Mesenchymal stem cell (in vitro differentiated cells and primary cell): ENCODE measurements at regions not wholly inside any gene's neighbourhood (a gene's known extent, or its start where the extent isn't known, plus 50 kb on each side); places are given as distances from the start of the nearest gene placed in this dataset.

Source experiments
- DNase-seq: peaks from one replicate; pipeline ENCODE4 v3.0.0-alpha.2; 2013
- H2AFZ ChIP-seq: one replicate; pipeline ENCODE4 v1.6.1; 2013; ENCODE audit warnings: low read depth, mild to moderate bottlenecking, control low read depth, inconsistent platforms, low read length, moderate library complexity
- H2AK5ac ChIP-seq: 2 replicates; pipeline ENCODE4 v1.6.1; 2013; ENCODE audit warnings: low read length, moderate library complexity, mild to moderate bottlenecking, inconsistent platforms; ENCODE audit not compliant: severe bottlenecking
- H2BK120ac ChIP-seq: one replicate; pipeline ENCODE4 v1.6.1; 2013; ENCODE audit warnings: low read depth, mild to moderate bottlenecking, inconsistent platforms, low read length, moderate library complexity
- H2BK12ac ChIP-seq, 2 experiments: one replicate each; pipeline ENCODE4 v1.6.1; 2013; ENCODE audit warnings: inconsistent platforms in 2 of 2, low read length in 2 of 2, mild to moderate bottlenecking in 2 of 2, moderate library complexity in 2 of 2, control low read depth in 1 of 2
- H2BK15ac ChIP-seq: one replicate; pipeline ENCODE4 v1.6.1; 2013; ENCODE audit warnings: mild to moderate bottlenecking, low read depth, inconsistent platforms; ENCODE audit not compliant: poor library complexity, severe bottlenecking
- H2BK5ac ChIP-seq: 2 replicates; pipeline ENCODE4 v1.6.1; 2013; ENCODE audit warnings: low read depth, mild to moderate bottlenecking, low read length, control low read depth, inconsistent platforms; ENCODE audit not compliant: poor library complexity, severe bottlenecking
- H3K14ac ChIP-seq, 2 experiments: one replicate each; pipeline ENCODE4 v1.6.1; 2013; ENCODE audit warnings: inconsistent platforms in 2 of 2, low read length in 2 of 2, control low read depth in 1 of 2, mild to moderate bottlenecking in 1 of 2, moderate library complexity in 1 of 2
- H3K18ac ChIP-seq, 2 experiments: one replicate each; pipeline ENCODE4 v1.6.1; 2013; ENCODE audit warnings: inconsistent platforms in 2 of 2, low read length in 2 of 2, control low read depth in 1 of 2, low read depth in 1 of 2, mild to moderate bottlenecking in 1 of 2
- H3K23ac ChIP-seq, 2 experiments: one replicate each; pipeline ENCODE4 v1.6.1; 2013; ENCODE audit warnings: inconsistent platforms in 2 of 2, low read length in 2 of 2, mild to moderate bottlenecking in 2 of 2, moderate library complexity in 2 of 2, control low read depth in 1 of 2
- H3K27ac ChIP-seq: 2 replicates; pipeline ENCODE4 v1.5.1; 2013; ENCODE audit warnings: mild to moderate bottlenecking, moderate library complexity, low read length, control low read depth, inconsistent platforms; ENCODE audit not compliant: poor library complexity, severe bottlenecking
- H3K27me3 ChIP-seq, 2 experiments: 2 replicates each; pipeline versions ENCODE4 v1.6.1 to v1.7.0; 2013; ENCODE audit warnings: low read length in 2 of 2, mild to moderate bottlenecking in 2 of 2, moderate library complexity in 2 of 2, control low read depth in 1 of 2, inconsistent platforms in 1 of 2; ENCODE audit not compliant: control insufficient read depth in 1 of 2, insufficient read depth in 1 of 2
- H3K36me3 ChIP-seq, 2 experiments: 2 replicates each; pipeline versions ENCODE4 v1.6.1 to v1.7.0; 2013; ENCODE audit warnings: low read length in 2 of 2, control low read depth in 1 of 2, inconsistent platforms in 1 of 2, low read depth in 1 of 2, mild to moderate bottlenecking in 1 of 2; ENCODE audit not compliant: insufficient read depth in 2 of 2, control insufficient read depth in 1 of 2
- H3K4ac ChIP-seq, 2 experiments: one replicate each; pipeline ENCODE4 v1.6.1; 2013; ENCODE audit warnings: inconsistent platforms in 2 of 2, low read length in 2 of 2, mild to moderate bottlenecking in 2 of 2, moderate library complexity in 2 of 2, control low read depth in 1 of 2, low read depth in 1 of 2
- H3K4me1 ChIP-seq: 2 replicates; pipeline ENCODE4 v1.6.1; 2013; ENCODE audit warnings: low read depth, low read length, control low read depth; ENCODE audit not compliant: control insufficient read depth, insufficient read depth
- H3K4me2 ChIP-seq: 2 replicates; pipeline ENCODE4 v1.6.1; 2013; ENCODE audit warnings: low read length, mild to moderate bottlenecking, inconsistent platforms; ENCODE audit not compliant: poor library complexity, severe bottlenecking
- H3K4me3 ChIP-seq, 2 experiments: 2 replicates each; pipeline versions ENCODE4 v1.5.1 to v1.7.0; 2013; ENCODE audit warnings: low read length in 2 of 2, mild to moderate bottlenecking in 2 of 2, control low read depth in 1 of 2, low read depth in 1 of 2; ENCODE audit not compliant: insufficient read depth in 1 of 2
- H3K79me1 ChIP-seq: replicated peaks from 2 replicates; pipeline ENCODE4 v1.6.1; 2013; ENCODE audit warnings: mild to moderate bottlenecking, control low read depth, low read length, inconsistent platforms; ENCODE audit not compliant: poor library complexity, severe bottlenecking
- H3K9ac ChIP-seq: 2 replicates; pipeline ENCODE4 v1.7.0; 2013; ENCODE audit warnings: mild to moderate bottlenecking, low read length, moderate library complexity
- H3K9me3 ChIP-seq: 2 replicates; pipeline ENCODE4 v1.7.0; 2013; ENCODE audit warnings: mild to moderate bottlenecking, low read length; ENCODE audit not compliant: control insufficient read depth
- H4K8ac ChIP-seq: one replicate; pipeline ENCODE4 v1.6.1; 2013; ENCODE audit warnings: inconsistent platforms, mild to moderate bottlenecking, low read length, moderate library complexity
- H4K91ac ChIP-seq: one replicate; pipeline ENCODE4 v1.6.1; 2013; ENCODE audit warnings: mild to moderate bottlenecking, low read length, inconsistent platforms
- WGBS: methylation state at CpG from one replicate; pipeline ENCODE4 v1.1.7; 2013; ENCODE audit warnings: mixed read lengths; 5-methylcytosine and 5-hydroxymethylcytosine counted together

DNA sequence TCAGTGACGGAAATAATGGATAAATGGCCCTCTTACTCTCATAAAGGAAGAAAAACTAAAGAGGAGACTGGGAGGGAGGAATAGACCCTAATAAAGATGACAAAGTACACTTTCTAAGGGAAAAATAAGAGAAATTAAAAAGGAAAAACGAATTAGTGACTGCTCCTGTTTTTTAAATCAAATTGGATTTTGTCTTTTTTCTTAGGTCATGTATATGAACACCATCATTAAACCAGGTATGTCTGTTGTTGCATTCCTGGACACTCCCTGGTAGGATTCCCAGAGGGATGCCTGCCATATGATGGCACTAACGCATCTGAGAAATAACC is 59.4 kb upstream of the BTN3A2 start:
- no peak overlapping the region for H3K4me2 ChIP-seq
- no peaks in the 10 kb centered on the region for H3K27me3 ChIP-seq
- no peak overlapping the region for H4K8ac ChIP-seq
- no peaks in the 10 kb centered on the region for H3K9me3 ChIP-seq
- H3K4ac ChIP-seq, result no peak overlapping the region
- no peak overlapping the region for H2BK12ac ChIP-seq
- H2BK15ac ChIP-seq, result no peak overlapping the region
- WGBS, result 100% methylated on average over 1 of the region's 3 CpGs
- no peak overlapping the region for H2BK120ac ChIP-seq
- no peaks in the 10 kb centered on the region for H3K36me3 ChIP-seq
- H3K79me1 ChIP-seq, result no peaks in the 10 kb centered on the region
- no peak overlapping the region for H3K23ac ChIP-seq
- no peak overlapping the region for H2BK5ac ChIP-seq
- DNase-seq, result no peak
- no peak overlapping the region for H3K18ac ChIP-seq
- H3K27ac ChIP-seq, result no peak overlapping the region
- peak overlapping the region; percentile 83 for H3K9ac ChIP-seq
- peak overlapping the region; percentile 5 for H2AK5ac ChIP-seq
- no peak overlapping the region for H3K14ac ChIP-seq
- peaks cover 3% of the 10 kb centered on the region for H3K4me1 ChIP-seq
- H2AFZ ChIP-seq, result no peak overlapping the region
- peak overlapping the region in 1 of 2 experiments; percentile 76 for H3K4me3 ChIP-seq
- no peak overlapping the region for H4K91ac ChIP-seq

DNA sequence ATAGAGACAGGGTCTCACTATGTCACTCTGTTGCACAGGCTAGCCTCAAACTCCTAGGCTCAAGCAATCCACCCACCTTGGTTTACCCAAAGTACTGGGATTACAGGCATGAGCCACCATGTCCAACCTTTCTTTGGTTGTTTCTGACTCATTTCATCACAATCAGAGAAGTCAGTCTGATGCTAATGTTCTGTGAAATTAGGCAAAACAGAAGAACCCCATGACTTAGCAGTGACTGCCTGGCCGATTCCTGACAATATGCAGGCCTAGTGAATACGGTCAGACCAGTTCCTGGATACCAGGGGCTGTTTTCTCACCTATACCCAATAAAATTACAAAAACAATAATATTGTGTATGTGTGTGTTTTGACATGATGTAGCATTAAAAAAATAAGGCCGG is 58.8 kb upstream of the BTN3A2 start:
- no peak overlapping the region for H3K4ac ChIP-seq
- no peak overlapping the region for H4K8ac ChIP-seq
- WGBS, result 96% methylated on average over 2 of the region's 3 CpGs

DNA sequence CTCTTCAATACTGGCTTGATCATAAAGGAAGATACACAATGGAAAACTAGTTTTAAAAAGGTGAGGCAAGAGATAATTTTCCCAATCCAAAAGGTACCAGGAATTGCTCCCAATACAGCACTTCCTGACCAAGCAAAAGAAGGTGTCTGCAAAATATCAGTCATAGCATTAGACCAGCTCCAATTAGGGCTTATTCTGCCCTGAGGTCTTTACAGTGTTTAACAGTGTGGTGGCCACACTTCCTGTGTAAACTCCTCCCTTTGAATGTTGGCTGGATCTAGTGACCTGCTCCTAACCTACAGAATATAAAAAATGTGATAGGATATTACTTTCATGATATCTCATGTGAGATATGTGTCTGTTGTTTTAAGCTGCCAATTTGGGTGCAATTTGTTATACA is 57.1 kb upstream of the BTN3A2 start:
- Histone ChIP-seq H3K36me3 (no peaks in the 10 kb centered on the region), H3K4me2 (no peak overlapping the region), H3K18ac (no peak overlapping the region), H4K8ac (no peak overlapping the region), H2BK15ac (no peak overlapping the region), H2BK120ac (no peak overlapping the region), H3K27me3 (no peaks in the 10 kb centered on the region), H2BK12ac (no peak overlapping the region), H3K4me3 (no peak overlapping the region), H3K23ac (no peak overlapping the region), H3K4me1 (peaks cover 3% of the 10 kb centered on the region), H3K4ac (no peak overlapping the region), H2BK5ac (no peak overlapping the region), H2AFZ (no peak overlapping the region), H3K27ac (no peak overlapping the region), H4K91ac (no peak overlapping the region), H3K79me1 (no peaks in the 10 kb centered on the region), H2AK5ac (no peak overlapping the region), H3K14ac (no peak overlapping the region), H3K9ac (no peak overlapping the region), H3K9me3 (no peaks in the 10 kb centered on the region)
- DNase-seq, result no peak

More for the DNA sequence above, 58.8 kb upstream of the BTN3A2 start:
- Histone ChIP-seq H3K4me3 (no peak overlapping the region), H3K9ac (no peak overlapping the region), H2AK5ac (peak overlapping the region; percentile 88), H3K23ac (no peak overlapping the region), H3K9me3 (no peaks in the 10 kb centered on the region), H3K4me1 (peaks cover 3% of the 10 kb centered on the region), H3K18ac (no peak overlapping the region), H2AFZ (no peak overlapping the region), H2BK5ac (no peak overlapping the region), H3K79me1 (no peaks in the 10 kb centered on the region), H4K91ac (no peak overlapping the region), H2BK12ac (no peak overlapping the region), H3K36me3 (no peaks in the 10 kb centered on the region), H3K27ac (no peak overlapping the region), H3K14ac (no peak overlapping the region), H3K4me2 (no peak overlapping the region), H3K27me3 (no peaks in the 10 kb centered on the region), H2BK15ac (no peak overlapping the region), H2BK120ac (no peak overlapping the region)
- DNase-seq, result no peak

DNA sequence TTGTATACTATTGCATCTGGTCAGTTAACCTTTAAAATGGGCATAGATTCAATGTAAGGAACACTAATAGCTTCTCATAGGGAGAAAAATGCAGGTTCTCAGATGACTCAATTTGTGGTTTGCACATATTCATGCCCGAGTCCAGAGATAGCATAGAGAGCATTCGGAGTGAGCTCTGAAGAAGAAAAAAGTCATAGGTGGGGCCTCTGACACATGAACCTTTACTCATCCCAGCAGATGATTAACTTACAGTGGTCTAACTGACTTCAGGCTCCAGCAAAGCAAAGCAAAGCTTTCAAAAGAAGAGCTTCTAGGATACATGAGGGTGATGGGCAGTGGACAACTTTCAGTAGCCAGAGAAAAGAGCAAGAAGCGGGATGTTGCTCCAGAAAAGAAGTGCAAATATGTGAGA is 55.3 kb upstream of the BTN3A2 start:
- Histone ChIP-seq H2AK5ac (no peak overlapping the region), H2BK15ac (no peak overlapping the region), H3K36me3 (no peaks in the 10 kb centered on the region), H2BK12ac (no peak overlapping the region), H3K4me2 (peak overlapping the region; percentile 27), H3K18ac (no peak overlapping the region), H3K9me3 (no peaks in the 10 kb centered on the region), H3K4me3 (peak overlapping the region in 1 of 2 experiments; percentile 32), H3K4me1 (peaks cover 4% of the 10 kb centered on the region), H3K27me3 (no peaks in the 10 kb centered on the region), H3K4ac (no peak overlapping the region), H4K91ac (no peak overlapping the region), H3K79me1 (no peaks in the 10 kb centered on the region), H3K27ac (peak overlapping the region; percentile 93), H2BK120ac (no peak overlapping the region), H4K8ac (no peak overlapping the region), H2BK5ac (peak overlapping the region; percentile 52), H3K14ac (no peak overlapping the region), H2AFZ (no peak overlapping the region), H3K23ac (no peak overlapping the region), H3K9ac (no peak overlapping the region)
- peak; percentile 65 for DNase-seq
- WGBS, result 31% methylated on average over 3 of the region's 3 CpGs
